Uterus (tissue), 3 donors: ENCODE measurements at regions not wholly inside any gene's neighbourhood (a gene's known extent, or its start where the extent isn't known, plus 50 kb on each side); places are given as distances from the start of the nearest gene placed in this dataset.

Experiments used
- DNase-seq, 2 donors: peaks; one replicate each; pipeline ENCODE4 v3.0.0-alpha.2; 2019 to 2020
- H3K27ac ChIP-seq, 2 donors: fragments of 200-600 bp; sonication (generic); 1 replicate in 1 of 2; 2 replicates in 1 of 2; pipeline ENCODE4 v1.5.1; 2016 to 2018
- H3K27me3 ChIP-seq, 2 donors: fragments of 200-600 bp; sonication (generic); one replicate each; pipeline ENCODE4 v1.5.1; 2018 to 2019; ENCODE audit warnings: control low read depth in 1 of 2
- H3K36me3 ChIP-seq, 2 donors: fragments of 200-600 bp; sonication (generic); one replicate each; pipeline ENCODE4 v1.5.1; 2019; ENCODE audit warnings: control low read depth in 1 of 2
- H3K4me1 ChIP-seq, 2 donors: fragments of 200-600 bp; sonication (generic); one replicate each; pipeline ENCODE4 v1.5.1; 2018 to 2019; ENCODE audit warnings: control low read depth in 1 of 2
- H3K4me3 ChIP-seq, 2 donors: fragments of 200-600 bp; sonication (generic); 1 replicate in 1 of 2; 2 replicates in 1 of 2; pipeline ENCODE4 v1.5.1; 2018 to 2019; ENCODE audit warnings: mild to moderate bottlenecking in 1 of 2
- H3K9me3 ChIP-seq, 2 donors: fragments of 200-600 bp; sonication (generic); one replicate each; pipeline ENCODE4 v1.5.1; 2019; ENCODE audit warnings: control low read depth in 1 of 2
- CTCF ChIP-seq, 4 experiments: fragments of 200-600 bp in 2 of 4; fragments of 450-650 bp in 2 of 4; sonication (generic) in 2 of 4; IDR thresholded peaks; one replicate each; pipeline ENCODE4 v1.5.1; 2016 to 2019; ENCODE audit warnings: antibody characterized with exemption in 4 of 4, mild to moderate bottlenecking in 2 of 4, moderate library complexity in 1 of 4
- POLR2A ChIP-seq, 2 donors: fragments of 450-650 bp; IDR thresholded peaks; one replicate each; pipeline ENCODE4 v1.6.1; 2016; ENCODE audit warnings: antibody characterized with exemption in 2 of 2, mild to moderate bottlenecking in 1 of 2, moderate library complexity in 1 of 2
- intact Hi-C: fragments of 100-400 bp; cut with DNase I; formaldehyde crosslinking; loops from one replicate; pipeline ENCODE4 v1.15.1; 2023; ENCODE audit warnings: low total_unique reads
- donor health status: DM: yes; HTN: yes; CAD: no.

GRCh38 chr5:89351222-89351621 is 468.2 kb upstream of the MEF2C start:
- TF ChIP-seq CTCF (IDR thresholded peaks at IDR 0.05) (no peak), POLR2A (IDR thresholded peaks at IDR 0.05) (no peak)
- Histone ChIP-seq H3K36me3 (no peaks in the 10 kb centered on the region), H3K27me3 (no peaks in the 10 kb centered on the region), H3K4me1 (no peaks in the 10 kb centered on the region), H3K9me3 (no peaks in the 10 kb centered on the region), H3K27ac (no peak overlapping the region), H3K4me3 (no peak overlapping the region)
- intact Hi-C loops, result no loop called here
- no peak for DNase-seq

GRCh38 chr5:89350684-89351083 is 467.7 kb upstream of the MEF2C start:
- Histone ChIP-seq H3K9me3 (no peaks in the 10 kb centered on the region), H3K27me3 (no peaks in the 10 kb centered on the region), H3K27ac (no peak overlapping the region), H3K4me3 (no peak overlapping the region), H3K36me3 (no peaks in the 10 kb centered on the region), H3K4me1 (no peaks in the 10 kb centered on the region)
- TF ChIP-seq POLR2A (IDR thresholded peaks at IDR 0.05) (no peak), CTCF (IDR thresholded peaks at IDR 0.05) (no peak)
- DNase-seq, result no peak
- intact Hi-C loops, result no loop called here

GRCh38 chr5:89349246-89349980 is 466.4 kb upstream of the MEF2C start:
- intact Hi-C loops, result no loop called here
- H3K4me1 ChIP-seq, result no peaks in the 10 kb centered on the region
- H3K9me3 ChIP-seq, result no peaks in the 10 kb centered on the region
- no peaks in the 10 kb centered on the region for H3K36me3 ChIP-seq
- no peak overlapping the region for H3K4me3 ChIP-seq
- no peak overlapping the region for H3K27ac ChIP-seq
- no peaks in the 10 kb centered on the region for H3K27me3 ChIP-seq
- no peak for DNase-seq
- TF ChIP-seq CTCF (IDR thresholded peaks at IDR 0.05) (no peak), POLR2A (IDR thresholded peaks at IDR 0.05) (no peak)

- H3K36me3 ChIP-seq, result no peaks in the 10 kb centered on the region
- H3K4me3 ChIP-seq, result no peak overlapping the region
- no peaks in the 10 kb centered on the region for H3K4me1 ChIP-seq
- no peak overlapping the region for H3K27ac ChIP-seq
- no peak for DNase-seq
- intact Hi-C loops, result no loop called here
- no peaks in the 10 kb centered on the region for H3K9me3 ChIP-seq
- no peaks in the 10 kb centered on the region for H3K27me3 ChIP-seq
- TF ChIP-seq POLR2A (IDR thresholded peaks at IDR 0.05) (no peak), CTCF (IDR thresholded peaks at IDR 0.05) (no peak)
These were observed 463.6 kb upstream of the MEF2C start for GRCh38 chr5:89346573-89346972.

GRCh38 chr5:89343666-89344065 is 460.7 kb upstream of the MEF2C start:
- DNase-seq, result no peak
- Histone ChIP-seq H3K27me3 (no peaks in the 10 kb centered on the region), H3K9me3 (no peaks in the 10 kb centered on the region), H3K27ac (no peak overlapping the region), H3K4me1 (no peaks in the 10 kb centered on the region), H3K4me3 (no peak overlapping the region), H3K36me3 (no peaks in the 10 kb centered on the region)
- TF ChIP-seq CTCF (IDR thresholded peaks at IDR 0.05) (no peak), POLR2A (IDR thresholded peaks at IDR 0.05) (no peak)
- intact Hi-C loops, result no loop called here
